Mesenchymal stem cell (in vitro differentiated cells and primary cell): ENCODE measurements at regions not wholly inside any gene's neighbourhood (a gene's known extent, or its start where the extent isn't known, plus 50 kb on each side); places are given as distances from the start of the nearest gene placed in this dataset.

Experiments used
- DNase-seq: peaks from one replicate; pipeline ENCODE4 v3.0.0-alpha.2; 2013
- H2AFZ ChIP-seq: one replicate; pipeline ENCODE4 v1.6.1; 2013; ENCODE audit warnings: low read depth, mild to moderate bottlenecking, control low read depth, inconsistent platforms, low read length, moderate library complexity
- H2AK5ac ChIP-seq: 2 replicates; pipeline ENCODE4 v1.6.1; 2013; ENCODE audit warnings: low read length, moderate library complexity, mild to moderate bottlenecking, inconsistent platforms; ENCODE audit not compliant: severe bottlenecking
- H2BK120ac ChIP-seq: one replicate; pipeline ENCODE4 v1.6.1; 2013; ENCODE audit warnings: low read depth, mild to moderate bottlenecking, inconsistent platforms, low read length, moderate library complexity
- H2BK12ac ChIP-seq, 2 experiments: one replicate each; pipeline ENCODE4 v1.6.1; 2013; ENCODE audit warnings: inconsistent platforms in 2 of 2, low read length in 2 of 2, mild to moderate bottlenecking in 2 of 2, moderate library complexity in 2 of 2, control low read depth in 1 of 2
- H2BK15ac ChIP-seq: one replicate; pipeline ENCODE4 v1.6.1; 2013; ENCODE audit warnings: mild to moderate bottlenecking, low read depth, inconsistent platforms; ENCODE audit not compliant: poor library complexity, severe bottlenecking
- H2BK5ac ChIP-seq: 2 replicates; pipeline ENCODE4 v1.6.1; 2013; ENCODE audit warnings: low read depth, mild to moderate bottlenecking, low read length, control low read depth, inconsistent platforms; ENCODE audit not compliant: poor library complexity, severe bottlenecking
- H3K14ac ChIP-seq, 2 experiments: one replicate each; pipeline ENCODE4 v1.6.1; 2013; ENCODE audit warnings: inconsistent platforms in 2 of 2, low read length in 2 of 2, control low read depth in 1 of 2, mild to moderate bottlenecking in 1 of 2, moderate library complexity in 1 of 2
- H3K18ac ChIP-seq, 2 experiments: one replicate each; pipeline ENCODE4 v1.6.1; 2013; ENCODE audit warnings: inconsistent platforms in 2 of 2, low read length in 2 of 2, control low read depth in 1 of 2, low read depth in 1 of 2, mild to moderate bottlenecking in 1 of 2
- H3K23ac ChIP-seq, 2 experiments: one replicate each; pipeline ENCODE4 v1.6.1; 2013; ENCODE audit warnings: inconsistent platforms in 2 of 2, low read length in 2 of 2, mild to moderate bottlenecking in 2 of 2, moderate library complexity in 2 of 2, control low read depth in 1 of 2
- H3K27ac ChIP-seq: 2 replicates; pipeline ENCODE4 v1.5.1; 2013; ENCODE audit warnings: mild to moderate bottlenecking, moderate library complexity, low read length, control low read depth, inconsistent platforms; ENCODE audit not compliant: poor library complexity, severe bottlenecking
- H3K27me3 ChIP-seq, 2 experiments: 2 replicates each; pipeline versions ENCODE4 v1.6.1 to v1.7.0; 2013; ENCODE audit warnings: low read length in 2 of 2, mild to moderate bottlenecking in 2 of 2, moderate library complexity in 2 of 2, control low read depth in 1 of 2, inconsistent platforms in 1 of 2; ENCODE audit not compliant: control insufficient read depth in 1 of 2, insufficient read depth in 1 of 2
- H3K36me3 ChIP-seq, 2 experiments: 2 replicates each; pipeline versions ENCODE4 v1.6.1 to v1.7.0; 2013; ENCODE audit warnings: low read length in 2 of 2, control low read depth in 1 of 2, inconsistent platforms in 1 of 2, low read depth in 1 of 2, mild to moderate bottlenecking in 1 of 2; ENCODE audit not compliant: insufficient read depth in 2 of 2, control insufficient read depth in 1 of 2
- H3K4ac ChIP-seq, 2 experiments: one replicate each; pipeline ENCODE4 v1.6.1; 2013; ENCODE audit warnings: inconsistent platforms in 2 of 2, low read length in 2 of 2, mild to moderate bottlenecking in 2 of 2, moderate library complexity in 2 of 2, control low read depth in 1 of 2, low read depth in 1 of 2
- H3K4me1 ChIP-seq: 2 replicates; pipeline ENCODE4 v1.6.1; 2013; ENCODE audit warnings: low read depth, low read length, control low read depth; ENCODE audit not compliant: control insufficient read depth, insufficient read depth
- H3K4me2 ChIP-seq: 2 replicates; pipeline ENCODE4 v1.6.1; 2013; ENCODE audit warnings: low read length, mild to moderate bottlenecking, inconsistent platforms; ENCODE audit not compliant: poor library complexity, severe bottlenecking
- H3K4me3 ChIP-seq, 2 experiments: 2 replicates each; pipeline versions ENCODE4 v1.5.1 to v1.7.0; 2013; ENCODE audit warnings: low read length in 2 of 2, mild to moderate bottlenecking in 2 of 2, control low read depth in 1 of 2, low read depth in 1 of 2; ENCODE audit not compliant: insufficient read depth in 1 of 2
- H3K79me1 ChIP-seq: replicated peaks from 2 replicates; pipeline ENCODE4 v1.6.1; 2013; ENCODE audit warnings: mild to moderate bottlenecking, control low read depth, low read length, inconsistent platforms; ENCODE audit not compliant: poor library complexity, severe bottlenecking
- H3K9ac ChIP-seq: 2 replicates; pipeline ENCODE4 v1.7.0; 2013; ENCODE audit warnings: mild to moderate bottlenecking, low read length, moderate library complexity
- H3K9me3 ChIP-seq: 2 replicates; pipeline ENCODE4 v1.7.0; 2013; ENCODE audit warnings: mild to moderate bottlenecking, low read length; ENCODE audit not compliant: control insufficient read depth
- H4K8ac ChIP-seq: one replicate; pipeline ENCODE4 v1.6.1; 2013; ENCODE audit warnings: inconsistent platforms, mild to moderate bottlenecking, low read length, moderate library complexity
- H4K91ac ChIP-seq: one replicate; pipeline ENCODE4 v1.6.1; 2013; ENCODE audit warnings: mild to moderate bottlenecking, low read length, inconsistent platforms
- WGBS: methylation state at CpG from one replicate; pipeline ENCODE4 v1.1.7; 2013; ENCODE audit warnings: mixed read lengths; 5-methylcytosine and 5-hydroxymethylcytosine counted together

DNA sequence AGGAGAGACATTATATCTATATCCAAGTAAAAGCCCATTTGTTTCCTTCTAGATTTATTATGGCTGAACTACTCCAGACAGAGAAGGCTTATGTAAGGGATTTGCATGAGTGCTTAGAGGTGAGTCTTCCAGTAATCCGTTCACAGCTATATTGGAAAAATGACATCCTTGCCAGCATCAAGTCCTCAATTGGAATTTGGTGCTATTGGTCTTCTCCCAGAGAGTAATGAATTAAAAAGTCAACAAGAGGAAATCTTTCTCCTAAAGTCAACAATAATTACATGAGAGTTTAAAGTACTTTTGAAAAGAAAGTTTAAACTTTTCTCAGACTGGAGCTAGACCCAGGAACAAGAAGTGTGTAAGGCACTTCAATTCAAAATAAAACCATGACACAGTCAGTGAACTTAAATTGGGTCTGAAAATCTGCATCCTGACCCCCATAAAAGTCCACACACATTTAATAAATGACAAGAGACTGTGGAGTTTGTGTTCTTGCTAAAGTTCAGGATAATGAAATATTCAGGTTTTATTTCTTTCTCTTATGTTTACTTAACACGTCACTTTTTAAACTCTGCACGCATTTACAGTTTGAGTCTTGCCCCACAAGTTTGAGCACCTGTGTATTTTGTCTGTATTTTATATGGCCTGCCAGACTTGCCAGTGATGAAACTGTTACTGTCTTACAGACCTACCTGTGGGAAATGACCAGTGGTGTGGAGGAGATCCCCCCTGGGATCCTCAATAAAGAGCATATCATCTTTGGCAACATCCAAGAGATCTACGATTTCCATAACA is 268.2 kb upstream of the UMPS start:
- H3K27me3 ChIP-seq, result no peaks in the 10 kb centered on the region
- H3K9ac ChIP-seq, result no peak overlapping the region
- no peak overlapping the region for H2BK5ac ChIP-seq
- no peak overlapping the region for H2BK120ac ChIP-seq
- DNase-seq, result no peak
- no peak overlapping the region for H2BK15ac ChIP-seq
- H3K4me3 ChIP-seq, result no peak overlapping the region
- no peak overlapping the region for H3K4me2 ChIP-seq
- H3K4me1 ChIP-seq, result no peaks in the 10 kb centered on the region
- H2BK12ac ChIP-seq, result no peak overlapping the region
- H3K36me3 ChIP-seq, result peaks cover 0 to 4% of the 10 kb centered on the region in 2 experiments
- H3K18ac ChIP-seq, result no peak overlapping the region
- H3K23ac ChIP-seq, result no peak overlapping the region
- no peak overlapping the region for H3K4ac ChIP-seq
- H3K9me3 ChIP-seq, result no peaks in the 10 kb centered on the region
- 100% methylated on average over 4 of the region's 4 CpGs for WGBS
- H4K8ac ChIP-seq, result no peak overlapping the region
- H2AFZ ChIP-seq, result no peak overlapping the region
- no peaks in the 10 kb centered on the region for H3K79me1 ChIP-seq
- H3K27ac ChIP-seq, result no peak overlapping the region
- no peak overlapping the region for H2AK5ac ChIP-seq
- H3K14ac ChIP-seq, result no peak overlapping the region
- H4K91ac ChIP-seq, result no peak overlapping the region

DNA sequence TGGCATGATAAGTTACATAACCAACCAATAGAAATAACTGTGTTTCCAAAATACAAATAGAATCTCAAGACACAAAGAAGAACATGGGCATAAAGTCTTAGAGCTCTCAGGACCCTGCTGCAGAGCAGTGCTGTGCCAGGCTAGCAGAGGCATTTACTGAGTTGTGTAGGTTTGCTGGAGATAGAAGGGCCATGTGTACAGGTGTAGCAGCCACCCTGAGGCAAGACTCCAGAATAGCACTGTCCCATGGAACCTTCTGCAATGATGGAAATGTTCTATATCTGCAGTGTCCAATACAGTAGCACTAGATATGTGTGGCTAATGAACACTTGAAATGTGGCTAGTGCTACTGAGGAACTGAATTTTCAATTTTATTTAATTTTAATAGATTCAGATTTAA is 267.0 kb upstream of the UMPS start:
- Histone ChIP-seq H3K79me1 (no peaks in the 10 kb centered on the region), H2BK12ac (no peak overlapping the region), H3K4ac (no peak overlapping the region), H3K27me3 (no peaks in the 10 kb centered on the region), H2AFZ (no peak overlapping the region), H4K91ac (no peak overlapping the region), H3K4me2 (no peak overlapping the region), H3K9me3 (no peaks in the 10 kb centered on the region), H4K8ac (no peak overlapping the region), H3K9ac (no peak overlapping the region), H3K36me3 (peaks cover 0 to 4% of the 10 kb centered on the region in 2 experiments), H2BK15ac (no peak overlapping the region), H3K27ac (no peak overlapping the region), H2BK5ac (no peak overlapping the region), H3K14ac (no peak overlapping the region), H3K18ac (no peak overlapping the region), H3K4me3 (no peak overlapping the region), H3K4me1 (no peaks in the 10 kb centered on the region), H2BK120ac (no peak overlapping the region), H3K23ac (no peak overlapping the region), H2AK5ac (no peak overlapping the region)
- DNase-seq, result no peak

DNA sequence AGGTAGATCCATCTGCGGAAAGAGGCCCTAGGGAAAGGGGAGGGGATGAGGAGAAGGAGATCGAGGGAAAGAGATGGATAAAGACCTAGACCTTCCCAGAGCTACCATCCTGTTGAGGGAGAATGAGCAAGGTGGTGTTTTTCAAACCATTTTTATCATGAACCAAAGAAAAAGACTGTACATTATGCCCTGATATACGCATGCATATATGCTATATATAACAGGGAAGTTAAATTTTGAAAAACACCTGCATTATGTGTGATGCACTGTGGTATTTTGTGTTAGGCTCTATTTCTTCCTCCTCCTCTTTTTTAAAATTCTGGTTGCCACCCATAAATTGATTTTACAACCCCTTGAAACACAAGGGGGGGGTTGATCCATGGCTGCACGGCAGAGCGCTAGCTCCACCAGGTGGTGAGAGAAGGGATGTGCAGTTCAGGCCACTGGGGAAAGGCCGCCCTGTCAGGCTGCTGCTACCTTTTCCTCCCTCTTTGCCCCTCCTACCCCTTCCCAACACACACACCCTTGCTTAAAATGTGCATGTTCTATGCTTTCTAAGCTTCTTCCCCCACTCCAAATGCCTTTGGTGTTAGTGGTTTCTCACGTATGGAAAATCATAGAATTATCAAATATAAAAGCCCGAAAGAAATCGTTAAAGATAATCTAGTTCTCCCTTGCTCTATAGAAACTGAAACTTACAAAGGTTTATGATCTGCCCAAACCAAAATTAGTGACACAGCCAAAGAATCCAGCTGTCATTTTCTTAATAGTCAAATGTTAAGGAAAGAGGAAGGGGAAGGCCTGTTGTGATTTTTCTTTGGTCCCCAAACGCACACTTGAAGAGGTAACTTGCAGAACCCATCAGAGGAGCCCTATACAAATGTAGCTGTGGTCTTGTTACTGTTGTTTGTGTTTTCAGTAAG is 262.0 kb upstream of the UMPS start:
- Histone ChIP-seq H3K14ac (no peak overlapping the region), H3K27ac (no peak overlapping the region), H3K23ac (no peak overlapping the region), H2BK120ac (no peak overlapping the region), H2BK5ac (no peak overlapping the region), H4K91ac (no peak overlapping the region), H3K4ac (no peak overlapping the region), H2BK15ac (no peak overlapping the region), H2BK12ac (no peak overlapping the region), H2AFZ (no peak overlapping the region), H3K79me1 (no peaks in the 10 kb centered on the region), H3K9ac (no peak overlapping the region), H2AK5ac (no peak overlapping the region), H4K8ac (no peak overlapping the region), H3K4me3 (no peak overlapping the region), H3K36me3 (no peaks in the 10 kb centered on the region), H3K9me3 (no peaks in the 10 kb centered on the region), H3K27me3 (no peaks in the 10 kb centered on the region), H3K4me2 (no peak overlapping the region), H3K18ac (no peak overlapping the region), H3K4me1 (no peaks in the 10 kb centered on the region)
- peak; percentile 56 for DNase-seq
- WGBS, result 54% methylated on average over 8 of the region's 10 CpGs

DNA sequence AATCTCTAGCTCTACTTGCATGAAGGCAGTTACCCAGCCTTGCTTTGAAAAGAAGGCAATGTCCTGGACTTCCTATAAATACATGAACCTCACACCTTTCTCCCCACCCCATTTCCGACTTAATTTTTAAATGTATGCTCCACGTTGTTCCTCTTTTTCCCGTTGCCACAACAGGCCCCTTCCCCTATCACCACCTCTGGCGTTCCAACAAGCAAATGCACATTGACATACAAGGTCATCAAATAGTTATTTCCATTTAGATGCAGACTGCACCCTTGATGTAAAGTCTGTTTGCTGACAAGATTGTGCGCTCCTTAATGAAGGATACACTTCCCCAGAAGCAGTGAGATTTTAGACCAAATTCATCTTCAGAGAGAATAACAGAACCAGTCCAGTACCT is 260.7 kb upstream of the UMPS start:
- 82% methylated on average over 5 of the region's 5 CpGs for WGBS
- Histone ChIP-seq H3K4me2 (no peak overlapping the region), H3K79me1 (no peaks in the 10 kb centered on the region), H2BK12ac (no peak overlapping the region), H3K36me3 (peaks cover 0 to 2% of the 10 kb centered on the region in 2 experiments), H3K9ac (no peak overlapping the region), H2BK15ac (no peak overlapping the region), H4K91ac (no peak overlapping the region), H3K23ac (no peak overlapping the region), H2BK120ac (no peak overlapping the region), H3K9me3 (no peaks in the 10 kb centered on the region), H4K8ac (no peak overlapping the region), H2AK5ac (no peak overlapping the region), H3K4me1 (no peaks in the 10 kb centered on the region), H3K18ac (no peak overlapping the region), H3K27me3 (no peaks in the 10 kb centered on the region), H3K4me3 (no peak overlapping the region), H3K4ac (no peak overlapping the region), H3K14ac (no peak overlapping the region), H3K27ac (no peak overlapping the region), H2BK5ac (no peak overlapping the region), H2AFZ (no peak overlapping the region)
- no peak for DNase-seq
